ENCODE measurements at regions not wholly inside any gene's neighbourhood (a gene's known extent, or its start where the extent isn't known, plus 50 kb on each side); places are given as distances from the start of the nearest gene placed in this dataset.

- Histone ChIP-seq H4K20me1 (ENCODE audit: insufficient read depth, low read length) (no peaks in the 10 kb centered on the region), H3K4me3 (ENCODE audit: insufficient read depth, low read length) (no peak overlapping the region), H3K4me1 (ENCODE audit: insufficient read depth, low read length) (no peaks in the 10 kb centered on the region), H3K9me3 (ENCODE audit: low read depth, low read length) (peaks cover 5% of the 10 kb centered on the region), H3K4me2 (ENCODE audit: insufficient read depth, low read length) (no peak overlapping the region), H2AFZ (ENCODE audit: low read length) (no peak overlapping the region), H3K79me2 (ENCODE audit: insufficient read depth, low read length) (no peaks in the 10 kb centered on the region), H3K27ac (ENCODE audit: low read depth, low read length) (no peak overlapping the region), H3K36me3 (ENCODE audit: insufficient read depth, low read length) (no peaks in the 10 kb centered on the region), H3K27me3 (ENCODE audit: insufficient read depth, low read length) (no peaks in the 10 kb centered on the region)
- TF ChIP-seq CTCF (IDR thresholded peaks at IDR 0.05; ENCODE audit: extremely low read depth, low read depth, low read length), result no peak
- no peak for DNase-seq (ENCODE audit: insufficient read length, low spot score, missing footprints)
These were observed 914.7 kb downstream of the MAT2B start for GRCh38 chr5:164420161-164420560.

DNA sequence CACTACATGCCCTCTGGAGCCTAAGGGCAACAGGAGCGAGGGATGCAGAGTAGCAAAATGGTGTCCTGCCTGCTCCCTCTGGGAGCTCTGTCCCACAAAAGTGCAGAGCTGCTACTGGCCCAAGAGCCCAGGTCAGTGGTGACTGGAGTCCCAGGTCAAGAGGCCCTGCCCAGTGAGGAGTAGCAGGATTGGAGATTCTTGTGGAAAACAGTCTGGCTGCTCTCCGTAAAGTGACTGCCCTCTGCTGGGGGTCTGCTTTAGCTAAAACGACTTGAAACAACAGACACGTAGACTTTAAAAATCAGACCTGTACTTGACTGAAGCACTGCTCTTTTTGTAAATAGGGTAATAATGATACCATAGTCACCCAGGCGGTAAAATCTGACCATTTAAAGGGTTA, 917.0 kb downstream of the MAT2B start:
- Histone ChIP-seq H3K4me2 (ENCODE audit: insufficient read depth, low read length) (no peak overlapping the region), H3K79me2 (ENCODE audit: insufficient read depth, low read length) (no peaks in the 10 kb centered on the region), H3K4me3 (ENCODE audit: insufficient read depth, low read length) (no peak overlapping the region), H2AFZ (ENCODE audit: low read length) (no peak overlapping the region), H3K27me3 (ENCODE audit: insufficient read depth, low read length) (no peaks in the 10 kb centered on the region), H3K9me3 (ENCODE audit: low read depth, low read length) (peaks cover 5% of the 10 kb centered on the region), H3K27ac (ENCODE audit: low read depth, low read length) (no peak overlapping the region), H4K20me1 (ENCODE audit: insufficient read depth, low read length) (no peaks in the 10 kb centered on the region), H3K4me1 (ENCODE audit: insufficient read depth, low read length) (no peaks in the 10 kb centered on the region), H3K36me3 (ENCODE audit: insufficient read depth, low read length) (no peaks in the 10 kb centered on the region)
- peak; percentile 39 for TF ChIP-seq CTCF (IDR thresholded peaks at IDR 0.05; ENCODE audit: extremely low read depth, low read depth, low read length)
- no peak for DNase-seq (ENCODE audit: insufficient read length, low spot score, missing footprints)

DNA sequence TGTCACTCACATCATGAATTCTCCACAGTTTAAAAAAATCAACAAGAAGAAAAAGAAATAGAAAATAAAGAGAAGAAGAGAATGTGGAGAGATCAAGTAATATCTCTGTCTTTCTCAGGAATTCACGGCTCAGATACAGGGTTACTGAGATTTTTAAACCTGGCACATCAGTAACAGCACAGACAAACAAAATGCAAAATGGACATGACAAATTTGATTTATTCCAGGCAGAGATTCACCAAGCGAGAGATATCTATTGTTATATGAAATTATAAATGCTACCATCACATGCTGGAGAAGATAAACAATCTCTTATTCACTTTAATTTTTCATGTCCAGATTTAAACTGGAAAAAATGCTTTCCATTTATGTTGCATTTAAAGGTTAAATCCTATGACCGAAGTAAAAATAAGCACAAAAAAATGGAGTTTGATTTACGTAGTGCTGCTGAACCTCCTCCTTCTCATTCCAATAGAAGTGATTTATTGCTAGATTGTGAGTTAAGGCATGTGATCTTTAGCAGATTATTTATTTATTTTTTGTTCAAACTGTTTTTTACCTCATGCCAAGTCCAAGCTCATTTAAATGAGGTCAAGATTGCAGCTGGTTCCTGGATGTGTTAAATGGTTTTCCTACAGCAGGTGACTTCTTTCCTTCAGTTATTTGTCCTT, 926.4 kb downstream of the MAT2B start:
- peaks cover 3% of the 10 kb centered on the region for H3K9me3 ChIP-seq (ENCODE audit: low read depth, low read length)
- no peaks in the 10 kb centered on the region for H3K4me1 ChIP-seq (ENCODE audit: insufficient read depth, low read length)
- H4K20me1 ChIP-seq (ENCODE audit: insufficient read depth, low read length), result no peaks in the 10 kb centered on the region
- no peak overlapping the region for H3K27ac ChIP-seq (ENCODE audit: low read depth, low read length)
- TF ChIP-seq CTCF (IDR thresholded peaks at IDR 0.05; ENCODE audit: extremely low read depth, low read depth, low read length), result no peak
- H3K36me3 ChIP-seq (ENCODE audit: insufficient read depth, low read length), result no peaks in the 10 kb centered on the region
- no peak for DNase-seq (ENCODE audit: insufficient read length, low spot score, missing footprints)
- no peak overlapping the region for H3K4me3 ChIP-seq (ENCODE audit: insufficient read depth, low read length)
- no peaks in the 10 kb centered on the region for H3K79me2 ChIP-seq (ENCODE audit: insufficient read depth, low read length)
- H3K27me3 ChIP-seq (ENCODE audit: insufficient read depth, low read length), result no peaks in the 10 kb centered on the region
- H2AFZ ChIP-seq (ENCODE audit: low read length), result no peak overlapping the region
- H3K4me2 ChIP-seq (ENCODE audit: insufficient read depth, low read length), result no peak overlapping the region

GRCh38 chr5:164433106-164433870, 927.9 kb downstream of the MAT2B start:
- H3K9me3 ChIP-seq (ENCODE audit: low read depth, low read length), result peaks cover 3% of the 10 kb centered on the region
- H2AFZ ChIP-seq (ENCODE audit: low read length), result no peak overlapping the region
- H3K27me3 ChIP-seq (ENCODE audit: insufficient read depth, low read length), result no peaks in the 10 kb centered on the region
- no peak for TF ChIP-seq CTCF (IDR thresholded peaks at IDR 0.05; ENCODE audit: extremely low read depth, low read depth, low read length)
- no peaks in the 10 kb centered on the region for H3K79me2 ChIP-seq (ENCODE audit: insufficient read depth, low read length)
- H3K4me3 ChIP-seq (ENCODE audit: insufficient read depth, low read length), result no peak overlapping the region
- H3K4me2 ChIP-seq (ENCODE audit: insufficient read depth, low read length), result peak overlapping the region; percentile 16
- H3K36me3 ChIP-seq (ENCODE audit: insufficient read depth, low read length), result no peaks in the 10 kb centered on the region
- no peaks in the 10 kb centered on the region for H3K4me1 ChIP-seq (ENCODE audit: insufficient read depth, low read length)
- no peak overlapping the region for H3K27ac ChIP-seq (ENCODE audit: low read depth, low read length)
- DNase-seq (ENCODE audit: insufficient read length, low spot score, missing footprints), result peak; percentile 31
- H4K20me1 ChIP-seq (ENCODE audit: insufficient read depth, low read length), result no peaks in the 10 kb centered on the region
